HG03045 (cell line): ENCODE measurements at regions not wholly inside any gene's neighbourhood (a gene's known extent, or its start where the extent isn't known, plus 50 kb on each side); places are given as distances from the start of the nearest gene placed in this dataset.

ENCODE experiments used
- ATAC-seq: cut with Tn5 transposase; IDR thresholded peaks from one replicate; pipeline ENCODE4 v1.9.1; 2021; ENCODE audit warnings: mild to moderate bottlenecking, moderate library complexity; ENCODE audit not compliant: unreplicated experiment

DNA sequence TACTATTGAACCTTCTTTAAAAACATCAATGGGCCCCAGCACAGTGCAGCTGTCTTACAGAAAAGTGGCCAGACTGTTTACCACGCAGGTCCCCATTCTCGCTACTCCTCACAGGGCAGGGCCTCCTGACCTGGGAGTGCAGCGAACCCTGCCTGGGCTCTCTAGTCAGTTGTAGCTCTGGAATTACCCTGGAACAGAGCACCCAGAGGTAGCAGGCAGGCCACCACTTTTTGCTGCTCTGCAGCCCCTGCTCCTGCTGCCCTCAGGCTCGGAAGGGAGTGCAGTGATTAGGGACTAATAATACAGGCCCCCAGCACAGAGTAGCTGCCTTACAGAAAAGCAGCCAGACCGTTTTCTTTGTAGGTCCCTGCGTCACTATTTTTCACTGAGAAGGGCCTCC is 1563.0 kb downstream of the SUCLG1 start:
- ATAC-seq = no peak

DNA sequence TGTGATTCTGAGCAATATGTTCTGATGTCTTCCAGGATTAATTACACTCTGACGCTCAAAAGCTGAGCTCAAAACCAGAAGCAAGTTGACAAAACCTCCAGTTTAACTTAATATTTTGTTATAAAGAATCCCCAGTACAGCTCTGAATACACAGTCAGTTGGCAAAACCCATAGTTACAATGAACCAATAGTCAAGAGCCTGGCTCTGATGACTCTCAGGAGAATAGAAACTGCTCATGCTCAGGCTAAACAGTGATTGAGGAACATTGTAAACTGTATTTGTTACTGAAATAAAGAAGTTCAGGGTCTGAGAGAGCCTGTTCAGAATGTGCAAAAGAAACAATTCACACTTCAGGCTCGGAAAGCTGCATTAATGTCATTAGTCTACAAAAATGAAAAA is 1565.9 kb downstream of the SUCLG1 start:
- ATAC-seq = no peak

DNA sequence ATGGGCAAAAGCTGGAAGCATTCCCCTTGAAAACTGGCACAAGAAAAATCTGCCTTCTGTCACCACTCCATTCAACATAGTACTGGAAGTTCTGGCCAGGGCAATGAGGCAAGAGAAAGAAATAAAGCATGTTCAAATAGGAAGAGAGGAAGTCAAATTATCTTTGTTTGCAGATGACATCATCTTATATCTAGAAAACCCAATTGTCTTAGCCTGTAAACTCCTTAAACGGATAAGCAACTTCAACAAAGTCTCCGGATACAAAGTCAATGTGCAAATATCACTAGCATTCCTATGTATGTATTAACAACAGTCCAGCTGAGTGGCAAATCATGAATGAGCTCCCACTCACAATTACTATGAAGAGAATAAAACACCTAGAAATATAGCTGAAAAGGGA is 1579.3 kb downstream of the SUCLG1 start:
- ATAC-seq = no peak

DNA sequence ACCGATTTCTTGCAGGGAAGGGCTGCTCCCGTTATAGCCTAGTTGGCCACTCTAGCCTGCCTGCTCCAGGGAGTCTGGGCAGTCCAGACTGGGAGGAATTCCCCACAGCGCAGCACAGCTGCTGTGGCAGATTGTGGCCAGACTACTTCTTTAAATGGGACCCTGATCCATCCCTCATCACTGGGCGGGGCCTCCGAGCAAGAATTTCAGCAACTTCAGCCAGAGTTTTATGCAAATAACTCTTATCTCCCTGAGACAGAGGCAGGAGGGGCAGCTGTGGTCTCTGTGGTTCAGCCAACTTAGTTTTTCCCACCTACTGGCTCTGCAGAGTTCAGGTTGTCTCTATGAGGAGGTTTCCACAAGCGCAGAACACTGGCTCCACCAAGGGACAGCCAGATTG is 1583.2 kb downstream of the SUCLG1 start:
- ATAC-seq = no peak

DNA sequence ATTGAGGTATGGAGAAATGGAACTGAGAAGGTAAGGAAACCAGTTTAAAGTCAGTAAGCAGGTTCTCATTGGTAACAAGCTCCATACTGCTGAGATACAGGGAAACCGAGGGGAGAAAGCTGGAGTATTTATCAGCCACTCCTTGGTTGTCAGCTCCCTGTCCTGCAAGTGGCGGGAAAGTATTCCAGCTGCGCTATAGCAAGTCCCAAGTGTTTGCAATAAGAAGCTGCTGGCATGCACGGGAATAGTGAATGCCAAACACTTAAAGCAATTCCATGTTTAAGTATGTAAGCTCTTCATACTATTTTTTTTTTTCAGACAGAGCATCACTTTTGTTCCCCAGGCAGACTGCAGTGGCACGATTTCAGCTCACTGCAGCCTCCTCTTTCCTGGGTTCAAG is 1601.1 kb downstream of the SUCLG1 start:
- ATAC-seq = no peak

DNA sequence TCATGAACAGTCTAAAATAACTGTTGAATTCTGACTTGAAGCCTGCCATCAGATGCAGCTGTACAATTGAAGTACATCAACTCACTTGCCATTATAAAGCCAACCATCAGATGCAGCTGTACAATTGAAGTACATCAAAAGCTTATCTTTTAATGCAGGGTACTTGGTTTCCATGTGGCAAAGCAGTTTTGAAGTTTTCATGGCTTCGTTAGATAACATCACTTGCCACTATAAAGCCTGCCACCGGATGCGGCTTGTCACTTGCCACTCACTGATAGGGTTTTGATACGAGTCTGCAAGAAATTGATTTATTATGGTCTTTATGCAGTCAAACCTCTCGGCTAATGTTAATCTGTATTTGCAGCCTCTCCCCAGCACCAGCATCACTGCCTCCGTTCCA is 1605.8 kb downstream of the SUCLG1 start:
- ATAC-seq = no peak

- ATAC-seq = no peak
These were observed 1606.3 kb downstream of the SUCLG1 start for GRCh38 chr2:82852787-82853186.

- no peak for ATAC-seq
These were observed 1610.8 kb downstream of the SUCLG1 start for GRCh38 chr2:82848285-82848684.

GRCh38 chr2:82839036-82839435 is 1620.0 kb downstream of the SUCLG1 start:
- no peak for ATAC-seq

GRCh38 chr2:82837588-82838304 is 1621.3 kb downstream of the SUCLG1 start:
- no peak for ATAC-seq

- ATAC-seq = no peak
These were observed 1624.2 kb downstream of the SUCLG1 start for GRCh38 chr2:82834893-82835292.

- ATAC-seq = no peak
These were observed 1631.7 kb downstream of the SUCLG1 start for GRCh38 chr2:82827426-82827825.

- ATAC-seq = no peak
These were observed 1632.6 kb downstream of the SUCLG1 start for GRCh38 chr2:82826437-82826836.

DNA sequence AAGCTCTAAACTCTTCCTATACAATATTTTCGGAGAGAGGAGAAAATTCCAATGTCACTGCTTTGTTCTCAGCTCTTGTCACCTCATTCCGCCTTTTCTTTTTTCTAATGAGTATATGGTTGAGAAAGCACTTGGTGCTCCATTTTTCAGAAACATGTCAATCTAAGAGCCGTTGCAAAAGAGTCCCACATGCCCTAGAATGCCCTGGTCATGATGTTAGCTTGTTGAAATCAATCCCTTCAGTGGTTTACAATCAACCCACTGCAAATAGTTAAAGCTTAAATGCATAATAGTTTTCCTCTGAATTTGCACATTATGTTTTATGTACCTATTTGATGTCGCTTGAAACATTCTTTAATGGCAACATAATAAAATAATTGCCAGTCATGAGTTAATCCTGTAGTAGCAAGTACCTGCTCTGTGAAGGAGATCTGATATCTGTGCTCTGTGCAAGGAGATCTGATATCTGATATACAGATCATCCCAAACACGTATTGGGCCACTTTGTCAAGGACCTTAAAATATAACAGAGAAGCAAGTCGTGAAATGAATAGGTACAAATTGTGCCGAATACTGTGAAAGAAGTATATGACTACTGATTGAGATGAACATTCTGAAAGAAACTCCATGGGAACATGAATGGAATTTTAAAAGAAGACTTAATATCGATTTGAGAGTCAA is 1633.5 kb downstream of the SUCLG1 start:
- ATAC-seq = no peak

GRCh38 chr2:82823892-82824291 is 1635.2 kb downstream of the SUCLG1 start:
- ATAC-seq = no peak

- no peak for ATAC-seq
These were observed 1639.1 kb downstream of the SUCLG1 start for GRCh38 chr2:82819951-82820350.

DNA sequence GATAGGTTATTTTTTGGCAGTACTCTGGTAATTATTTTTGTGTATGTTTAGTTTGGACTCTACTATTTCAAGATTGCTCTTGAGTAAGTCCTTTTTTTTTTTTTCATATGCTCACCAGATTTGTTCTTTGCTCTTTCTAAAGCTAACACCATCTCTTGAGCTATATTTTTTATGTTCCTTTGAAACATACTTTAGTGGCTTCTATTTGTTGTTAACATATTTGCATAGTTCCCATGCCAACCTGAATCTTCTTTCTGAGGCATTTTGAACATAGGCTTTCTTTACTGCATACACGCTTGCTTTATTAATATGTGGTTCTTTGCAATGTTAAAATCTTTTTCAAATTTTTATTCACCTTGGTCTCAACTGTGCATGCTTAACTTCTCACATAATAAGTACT is 1644.9 kb downstream of the SUCLG1 start:
- no peak for ATAC-seq

DNA sequence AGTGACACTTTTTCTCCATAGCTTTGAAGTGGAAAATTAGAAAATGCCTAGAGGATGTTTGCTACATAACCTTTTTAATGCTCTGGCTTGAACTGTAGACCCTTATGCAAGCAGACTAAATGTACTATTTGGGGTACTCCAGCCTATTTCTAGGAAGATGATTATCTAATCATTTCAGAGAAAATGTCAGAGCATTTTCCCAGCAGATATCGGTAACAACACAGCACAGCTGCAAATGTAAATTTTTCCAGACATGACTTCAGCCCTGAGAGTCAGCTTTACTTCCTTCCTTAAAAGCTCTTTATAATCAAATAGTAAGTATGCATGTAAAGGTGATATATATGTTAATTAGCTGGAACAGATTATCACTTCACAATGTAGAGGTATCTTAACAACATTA is 1647.1 kb downstream of the SUCLG1 start:
- ATAC-seq = no peak

- ATAC-seq = no peak
These were observed 1655.8 kb downstream of the SUCLG1 start for GRCh38 chr2:82803307-82803706.

GRCh38 chr2:82797469-82797868 is 1661.6 kb downstream of the SUCLG1 start:
- no peak for ATAC-seq

DNA sequence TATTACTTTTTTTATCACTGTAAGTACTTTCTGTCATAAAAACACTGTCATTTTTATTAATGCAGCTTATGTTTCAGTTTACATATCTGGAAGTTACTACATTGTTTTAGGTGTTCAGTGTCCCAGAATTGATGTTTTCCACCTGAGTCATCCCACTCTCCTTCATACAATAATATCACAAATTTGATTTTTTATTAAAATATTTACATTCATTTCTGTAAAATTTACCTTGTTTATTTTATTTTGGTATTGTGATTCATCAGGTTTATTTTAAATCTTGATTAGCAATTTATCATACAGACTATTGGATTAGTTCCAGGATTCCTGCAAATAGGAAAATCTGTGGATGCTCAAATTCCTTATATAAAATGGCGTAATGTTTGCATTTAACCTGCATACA is 1662.9 kb downstream of the SUCLG1 start:
- no peak for ATAC-seq

GRCh38 chr2:82795446-82795845 is 1663.6 kb downstream of the SUCLG1 start:
- no peak for ATAC-seq
